ENCODE measurements at regions not wholly inside any gene's neighbourhood (a gene's known extent, or its start where the extent isn't known, plus 50 kb on each side); places are given as distances from the start of the nearest gene placed in this dataset.
"Not testable (repeated sequence)": the region's sequence is repeated elsewhere in the genome, so short reads cannot be mapped to it uniquely, and the experiment has no call there.

GRCh38 chr10:108050626-108051025 is 886.1 kb upstream of the SORCS1 start:
- no peaks in the 10 kb centered on the region for H3K4me1 Mint-ChIP-seq
- POLR2A ChIA-PET, result no interaction called here
- ATAC-seq (ENCODE audit: low read depth) (no peak), DNase-seq (no peak)
- H3K27ac Mint-ChIP-seq, result no peak overlapping the region
- H3K9me3 Mint-ChIP-seq, result peaks cover 5% of the 10 kb centered on the region
- H3K4me3 Mint-ChIP-seq, result no peak overlapping the region
- no peaks in the 10 kb centered on the region for H3K36me3 Mint-ChIP-seq
- H3K27me3 Mint-ChIP-seq, result no peaks in the 10 kb centered on the region

DNA sequence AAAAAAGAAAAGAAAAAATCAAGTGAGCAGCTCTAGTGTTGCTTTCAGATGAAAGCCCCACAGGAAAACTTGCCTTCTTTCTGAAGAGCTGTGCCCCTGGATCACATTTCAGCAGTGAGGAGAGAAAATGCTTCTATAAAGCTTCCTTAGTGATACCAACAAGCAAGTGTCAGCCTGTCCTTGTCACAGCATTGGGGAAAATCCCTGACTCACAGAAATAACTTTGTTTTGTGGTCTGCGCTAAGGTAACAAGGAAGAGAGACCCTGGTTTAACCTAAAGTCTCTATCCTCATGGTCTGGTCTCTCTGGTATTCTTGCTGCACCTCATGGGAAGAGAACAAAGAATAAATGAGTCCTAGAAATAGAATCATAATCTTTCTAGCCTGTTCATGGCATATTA is 885.2 kb upstream of the SORCS1 start:
- POLR2A ChIA-PET, result no interaction called here
- Mint-ChIP-seq H3K27me3 (no peaks in the 10 kb centered on the region), H3K4me3 (no peak overlapping the region), H3K4me1 (no peaks in the 10 kb centered on the region), H3K27ac (no peak overlapping the region), H3K36me3 (no peaks in the 10 kb centered on the region), H3K9me3 (peaks cover 5% of the 10 kb centered on the region)
- DNase-seq, result no peak
- no peak for ATAC-seq (ENCODE audit: low read depth)

DNA sequence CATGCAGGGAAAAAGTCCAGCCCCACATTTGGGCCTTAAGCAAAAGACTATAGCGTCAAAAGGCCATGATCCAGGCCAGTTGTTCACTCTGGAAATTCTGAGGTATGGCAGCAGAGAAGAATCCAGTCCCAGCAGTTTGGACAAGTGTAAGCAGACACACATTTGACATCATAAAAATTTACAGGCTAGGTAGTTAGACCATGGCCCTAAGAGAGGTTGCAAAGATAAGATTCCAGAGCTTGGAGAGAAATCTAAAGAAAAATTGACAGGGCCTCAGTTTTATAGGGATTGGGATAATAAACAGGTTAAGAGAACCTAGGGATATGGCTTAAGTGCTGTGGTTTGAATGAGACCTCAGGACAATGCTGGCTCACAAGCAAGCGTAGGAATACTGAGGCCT is 884.4 kb upstream of the SORCS1 start:
- Mint-ChIP-seq H3K4me1 (no peaks in the 10 kb centered on the region), H3K27me3 (no peaks in the 10 kb centered on the region), H3K27ac (no peak overlapping the region), H3K36me3 (no peaks in the 10 kb centered on the region), H3K4me3 (no peak overlapping the region), H3K9me3 (peaks cover 5% of the 10 kb centered on the region)
- ATAC-seq (ENCODE audit: low read depth) (no peak), DNase-seq (no peak)
- POLR2A ChIA-PET, result no interaction called here

DNA sequence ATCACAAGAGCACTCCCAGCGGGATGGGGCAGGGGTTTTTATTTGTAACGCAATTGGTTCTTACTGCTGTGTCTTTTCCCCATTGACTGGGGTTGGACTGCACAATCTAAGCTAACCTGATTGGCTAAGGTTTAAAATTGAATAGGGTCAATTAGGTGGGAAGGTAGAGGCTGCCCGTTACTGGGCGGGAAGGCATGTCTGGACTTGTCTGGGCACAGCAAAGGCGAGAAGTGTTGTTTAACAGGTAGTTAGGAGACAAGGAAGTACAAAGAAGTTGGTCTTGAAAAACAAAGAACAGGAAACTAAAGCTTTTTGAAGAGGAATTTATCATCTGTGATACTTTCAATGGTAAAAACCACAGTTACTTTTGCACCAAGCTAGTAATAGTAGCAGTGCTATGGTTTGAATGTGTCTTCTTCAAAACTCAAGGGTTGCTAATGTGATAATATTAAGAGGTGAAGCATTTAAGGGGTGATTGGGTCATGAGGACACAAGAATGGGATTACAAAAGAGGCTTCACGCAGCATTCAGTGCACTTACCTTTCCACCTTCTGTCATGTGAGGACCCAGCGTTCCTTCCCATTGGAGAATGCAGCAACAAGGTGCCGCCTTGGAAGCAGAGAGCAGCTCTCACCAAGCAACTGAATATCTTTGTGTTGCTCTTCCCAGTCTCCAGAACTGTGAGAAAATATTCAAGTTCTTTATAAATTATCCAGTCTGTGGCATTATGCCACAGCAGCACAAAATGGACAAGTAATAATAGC is 875.5 kb upstream of the SORCS1 start:
- Mint-ChIP-seq H3K27ac (no peak overlapping the region), H3K4me1 (peaks cover 2% of the 10 kb centered on the region), H3K9me3 (peaks cover 8% of the 10 kb centered on the region), H3K27me3 (no peaks in the 10 kb centered on the region), H3K36me3 (no peaks in the 10 kb centered on the region), H3K4me3 (no peak overlapping the region)
- POLR2A ChIA-PET, result no interaction called here
- DNase-seq, result no peak
- ATAC-seq (ENCODE audit: low read depth), result no peak

GRCh38 chr10:108037061-108037460 is 872.6 kb upstream of the SORCS1 start:
- no peak for DNase-seq
- ATAC-seq (ENCODE audit: low read depth), result no peak
- Mint-ChIP-seq H3K27me3 (no peaks in the 10 kb centered on the region), H3K9me3 (peaks cover 9% of the 10 kb centered on the region), H3K4me3 (no peak overlapping the region), H3K36me3 (no peaks in the 10 kb centered on the region), H3K27ac (no peak overlapping the region), H3K4me1 (peaks cover 2% of the 10 kb centered on the region)
- POLR2A ChIA-PET, result no interaction called here

GRCh38 chr10:108036265-108036664 is 871.8 kb upstream of the SORCS1 start:
- no peak for ATAC-seq (ENCODE audit: low read depth)
- no peaks in the 10 kb centered on the region for H3K27me3 Mint-ChIP-seq
- no peak overlapping the region for H3K4me3 Mint-ChIP-seq
- peaks cover 9% of the 10 kb centered on the region for H3K9me3 Mint-ChIP-seq
- peaks cover 2% of the 10 kb centered on the region for H3K4me1 Mint-ChIP-seq
- H3K27ac Mint-ChIP-seq, result no peak overlapping the region
- no peaks in the 10 kb centered on the region for H3K36me3 Mint-ChIP-seq
- POLR2A ChIA-PET, result no interaction called here
- DNase-seq, result no peak

DNA sequence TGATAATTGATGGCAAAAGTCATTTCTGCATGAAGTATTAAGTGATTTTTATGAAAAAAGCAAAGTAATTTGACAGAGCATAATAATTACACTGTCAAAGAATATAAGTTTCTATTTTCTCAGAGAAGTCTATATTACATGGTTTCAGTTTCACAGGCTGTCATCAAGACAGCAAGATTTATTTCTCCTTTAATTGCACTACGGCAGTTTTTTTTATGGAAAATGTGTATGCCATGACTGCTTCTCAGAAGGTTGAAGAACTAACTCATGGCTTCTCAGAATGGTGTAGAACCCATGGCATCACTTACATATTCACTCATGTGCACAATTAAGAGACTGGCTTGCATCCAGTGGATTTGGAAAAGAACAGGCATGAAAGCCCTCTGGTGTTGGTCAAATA is 870.3 kb upstream of the SORCS1 start:
- peaks cover under 1% of the 10 kb centered on the region for H3K4me1 Mint-ChIP-seq
- no peak overlapping the region for H3K27ac Mint-ChIP-seq
- H3K27me3 Mint-ChIP-seq, result no peaks in the 10 kb centered on the region
- H3K36me3 Mint-ChIP-seq, result no peaks in the 10 kb centered on the region
- POLR2A ChIA-PET, result no interaction called here
- H3K4me3 Mint-ChIP-seq, result no peak overlapping the region
- H3K9me3 Mint-ChIP-seq, result peaks cover 11% of the 10 kb centered on the region
- DNase-seq (no peak), ATAC-seq (ENCODE audit: low read depth) (no peak)

GRCh38 chr10:108033518-108033917 is 869.0 kb upstream of the SORCS1 start:
- H3K4me3 Mint-ChIP-seq; H3K9me3 Mint-ChIP-seq; H3K27ac Mint-ChIP-seq; H3K27me3 Mint-ChIP-seq; ATAC-seq (ENCODE audit: low read depth); H3K4me1 Mint-ChIP-seq; DNase-seq; POLR2A ChIA-PET; H3K36me3 Mint-ChIP-seq: not testable (repeated sequence)

- Mint-ChIP-seq H3K36me3 (no peaks in the 10 kb centered on the region), H3K27ac (no peak overlapping the region), H3K9me3 (peaks cover 6% of the 10 kb centered on the region), H3K27me3 (no peaks in the 10 kb centered on the region), H3K4me3 (no peak overlapping the region), H3K4me1 (no peaks in the 10 kb centered on the region)
- no peak for DNase-seq
- ATAC-seq (ENCODE audit: low read depth), result no peak
- POLR2A ChIA-PET, result no interaction called here
Measured at GRCh38 chr10:108031505-108031904, 867.0 kb upstream of the SORCS1 start.

DNA sequence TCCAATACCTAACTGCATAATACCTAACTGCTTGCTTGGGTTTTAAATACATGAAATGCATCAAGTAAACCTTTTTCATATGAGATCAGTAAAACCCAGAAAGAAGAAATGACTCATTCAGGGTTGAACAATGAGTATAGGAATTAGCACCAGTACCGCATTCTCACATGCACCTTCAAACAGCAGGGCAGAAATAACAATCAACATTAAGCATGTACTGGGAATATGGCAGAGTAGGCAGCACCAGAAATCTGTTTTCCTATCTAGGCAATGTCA is 850.3 kb upstream of the SORCS1 start:
- Mint-ChIP-seq H3K27me3 (no peaks in the 10 kb centered on the region), H3K9me3 (peaks cover 4% of the 10 kb centered on the region), H3K4me3 (no peak overlapping the region), H3K27ac (no peak overlapping the region), H3K36me3 (no peaks in the 10 kb centered on the region), H3K4me1 (no peaks in the 10 kb centered on the region)
- no peak for DNase-seq
- no peak for ATAC-seq (ENCODE audit: low read depth)
- POLR2A ChIA-PET, result no interaction called here

GRCh38 chr10:108014145-108014901 is 849.8 kb upstream of the SORCS1 start:
- no peak overlapping the region for H3K4me3 Mint-ChIP-seq
- H3K27ac Mint-ChIP-seq, result no peak overlapping the region
- ATAC-seq (ENCODE audit: low read depth) (no peak), DNase-seq (no peak)
- H3K9me3 Mint-ChIP-seq, result peaks cover 4% of the 10 kb centered on the region
- no peaks in the 10 kb centered on the region for H3K4me1 Mint-ChIP-seq
- no peaks in the 10 kb centered on the region for H3K36me3 Mint-ChIP-seq
- POLR2A ChIA-PET, result no interaction called here
- H3K27me3 Mint-ChIP-seq, result no peaks in the 10 kb centered on the region

DNA sequence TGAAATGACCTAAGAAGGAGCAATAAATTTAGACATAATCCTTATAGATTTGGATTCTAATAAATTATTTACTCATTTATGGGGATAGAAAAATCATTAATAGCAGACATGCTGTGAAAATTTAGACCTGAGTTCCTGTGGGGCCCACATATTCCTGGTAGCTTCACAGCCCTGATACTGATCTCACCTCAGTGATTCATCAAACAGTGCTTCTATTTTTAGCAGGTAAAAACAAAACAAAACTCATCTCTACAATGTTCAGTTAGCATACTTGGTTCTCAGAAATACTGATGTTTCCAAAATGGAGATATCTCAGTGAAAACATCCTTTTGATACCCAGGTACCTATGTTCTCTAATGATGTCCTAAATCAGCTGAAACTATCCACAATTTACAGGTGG is 841.1 kb upstream of the SORCS1 start:
- Mint-ChIP-seq H3K4me1 (no peaks in the 10 kb centered on the region), H3K4me3 (no peak overlapping the region), H3K27me3 (no peaks in the 10 kb centered on the region), H3K36me3 (no peaks in the 10 kb centered on the region), H3K27ac (no peak overlapping the region), H3K9me3 (peaks cover 13% of the 10 kb centered on the region)
- POLR2A ChIA-PET, result no interaction called here
- ATAC-seq (ENCODE audit: low read depth), result no peak
- DNase-seq, result no peak

- Mint-ChIP-seq H3K27me3 (no peaks in the 10 kb centered on the region), H3K9me3 (peaks cover 11% of the 10 kb centered on the region), H3K27ac (no peak overlapping the region), H3K36me3 (no peaks in the 10 kb centered on the region), H3K4me1 (no peaks in the 10 kb centered on the region), H3K4me3 (no peak overlapping the region)
- no peak for ATAC-seq (ENCODE audit: low read depth)
- no peak for DNase-seq
- POLR2A ChIA-PET, result no interaction called here
Measured at GRCh38 chr10:108003576-108003975, 839.1 kb upstream of the SORCS1 start.

DNA sequence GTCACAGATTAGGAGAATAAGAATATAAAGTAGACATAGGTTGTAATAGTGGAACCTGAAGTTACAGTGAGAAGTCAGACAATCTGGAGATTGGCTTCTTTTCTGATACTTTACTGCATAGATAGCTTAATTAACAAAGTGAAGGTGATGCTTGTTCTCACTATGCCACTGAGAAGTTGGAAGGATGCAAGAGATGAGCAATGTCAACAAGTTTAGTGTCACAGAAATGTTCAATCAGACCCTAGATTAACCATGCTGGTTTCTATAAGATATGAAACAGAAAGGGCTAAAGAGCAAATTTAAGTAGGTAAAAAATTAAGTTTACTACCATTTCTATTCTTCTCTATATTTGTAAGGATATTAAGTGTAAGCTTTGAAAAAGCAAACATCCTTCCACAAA is 838.6 kb upstream of the SORCS1 start:
- no peak for DNase-seq
- no peaks in the 10 kb centered on the region for H3K27me3 Mint-ChIP-seq
- H3K27ac Mint-ChIP-seq, result no peak overlapping the region
- POLR2A ChIA-PET, result no interaction called here
- no peaks in the 10 kb centered on the region for H3K4me1 Mint-ChIP-seq
- peaks cover 7% of the 10 kb centered on the region for H3K9me3 Mint-ChIP-seq
- H3K36me3 Mint-ChIP-seq, result no peaks in the 10 kb centered on the region
- ATAC-seq (ENCODE audit: low read depth), result no peak
- no peak overlapping the region for H3K4me3 Mint-ChIP-seq

Measured in activated naive CD8-positive, alpha-beta T cell treated with anti-CD3 and anti-CD28 coated beads, Interleukin-2, amount 10 ng/mL, durations not matched to agents 7 days and 5 days (primary cell).